HepG2 (cell line): ENCODE measurements at regions not wholly inside any gene's neighbourhood (a gene's known extent, or its start where the extent isn't known, plus 50 kb on each side); places are given as distances from the start of the nearest gene placed in this dataset.

Experiments used
- ATAC-seq: fragments of 200-7000 bp; cut with Tn5 transposase; 3 replicates; pipeline ENCODE4 v1.9.1; 2020; ENCODE audit warnings: mild to moderate bottlenecking, moderate library complexity
- BruUV-seq: library from RNA; stranded (reverse); fragments of 400-500 nt; replicated peaks from 2 replicates; lab custom pipeline; 2021; lab: Mats Ljungman, UMichigan
- CTCF ChIA-PET: fragments of 300-600 bp; formaldehyde crosslinking; extraction: SDS; loops from one replicate; lab custom pipeline; 2021; ENCODE audit warnings: low total read pairs, inconsistent platforms, low intra/inter-chr PET ratio; lab: Yijun Ruan, JAX
- POLR2A ChIA-PET: fragments of 350-600 bp; sonication (Branson Sonifier 250); formaldehyde crosslinking; loops from one replicate; lab custom pipeline; 2020; ENCODE audit warnings: antibody characterized with exemption, inconsistent platforms; lab: Yijun Ruan, JAX
- DNase-seq: peaks from one replicate; pipeline ENCODE4 v3.0.0-alpha.2; 2015; ENCODE audit warnings: low spot score
- FAIRE-seq: peaks from 3 replicates; lab custom pipeline; 2011; peaks lifted over from hg19 to GRCh38; lab: Jason Lieb, UNC
- H2AFZ ChIP-seq: one replicate; pipeline ENCODE4 v1.6.1; 2011; ENCODE audit warnings: low read length, inconsistent platforms
- H3K27ac ChIP-seq: fragments of 300-600 bp; 3 replicates; pipeline ENCODE4 v1.8.0; 2011; ENCODE audit warnings: mixed run types, mild to moderate bottlenecking, mixed read lengths, low read length, inconsistent platforms; ENCODE audit not compliant: insufficient read depth; ENCODE audit errors: extremely low read length
- H3K27me3 ChIP-seq, 2 experiments: fragments of 200-600 bp in 1 of 2; 2 replicates in 1 of 2; 3 replicates in 1 of 2; pipeline versions ENCODE4 v1.6.0 to v1.8.0; 2011; ENCODE audit warnings: low read length in 2 of 2, mild to moderate bottlenecking in 2 of 2, moderate library complexity in 2 of 2, inconsistent platforms in 1 of 2; ENCODE audit not compliant: insufficient read depth in 2 of 2, control insufficient read depth in 1 of 2
- H3K36me3 ChIP-seq, 2 experiments: fragments of 200-600 bp in 1 of 2; replicated peaks in 1 of 2; 2 replicates in 1 of 2; 3 replicates in 1 of 2; pipeline versions ENCODE4 v1.5.1 to v1.8.0; 2011; ENCODE audit warnings: low read length in 2 of 2, inconsistent platforms in 1 of 2; ENCODE audit not compliant: insufficient read depth in 2 of 2, control insufficient read depth in 1 of 2
- H3K4me1 ChIP-seq: 2 replicates; pipeline ENCODE4 v1.5.1; 2012; ENCODE audit warnings: low read length, inconsistent platforms; ENCODE audit not compliant: insufficient read depth
- H3K4me2 ChIP-seq: 2 replicates; pipeline ENCODE4 v1.6.0; 2011; ENCODE audit warnings: low read depth, low read length, inconsistent platforms
- H3K4me3 ChIP-seq, 3 experiments: fragments of 200-600 bp in 1 of 3; sonication (generic), shearing (Covaris generic) in 1 of 3; replicated peaks in 1 of 3; 2 replicates each; pipeline ENCODE4 v1.5.1; 2011 to 2016; ENCODE audit warnings: low read length in 3 of 3, inconsistent platforms in 2 of 3, low read depth in 2 of 3, mild to moderate bottlenecking in 2 of 3, control low read depth in 1 of 3, mixed read lengths in 1 of 3; ENCODE audit not compliant: insufficient read depth in 1 of 3
- H3K79me2 ChIP-seq: one replicate; pipeline ENCODE4 v1.6.1; 2011; ENCODE audit warnings: low read length, inconsistent platforms; ENCODE audit not compliant: insufficient read depth
- H3K9ac ChIP-seq: 2 replicates; pipeline ENCODE4 v1.6.0; 2011; ENCODE audit warnings: mild to moderate bottlenecking, low read depth, low read length, inconsistent platforms; ENCODE audit not compliant: insufficient read depth
- H3K9me3 ChIP-seq: 2 replicates; pipeline ENCODE4 v1.5.1; 2012; ENCODE audit warnings: mild to moderate bottlenecking, low read length
- H4K20me1 ChIP-seq: 2 replicates; pipeline ENCODE4 v1.6.0; 2011; ENCODE audit warnings: inconsistent platforms, mild to moderate bottlenecking, low read length, moderate library complexity; ENCODE audit not compliant: insufficient read depth
- CEBPZ ChIP-seq: IDR thresholded peaks from 2 replicates; pipeline ENCODE4 v1.6.1; 2012; ENCODE audit warnings: low read length, improper control_type of control experiment
- EED ChIP-seq: sonication (generic); formaldehyde crosslinking; IDR thresholded peaks from 2 replicates; pipeline ENCODE4 v1.5.0; 2020; ENCODE audit warnings: mild to moderate bottlenecking, missing genetic modification reagents
- FOXC1 ChIP-seq: sonication (generic); formaldehyde crosslinking; IDR thresholded peaks from 2 replicates; pipeline ENCODE4 v1.8.0; 2022; ENCODE audit warnings: mild to moderate bottlenecking, missing genetic modification reagents, borderline replicate concordance
- HDAC2 ChIP-seq: sonication (generic); formaldehyde crosslinking; IDR thresholded peaks from 2 replicates; pipeline ENCODE4 v1.4.0; 2020; ENCODE audit warnings: missing genetic modification reagents
- HOXA5 ChIP-seq: sonication (generic); formaldehyde crosslinking; IDR thresholded peaks from 2 replicates; pipeline ENCODE4 v1.4.0; 2020; ENCODE audit warnings: missing genetic modification reagents
- HOXA7 ChIP-seq: sonication (generic); formaldehyde crosslinking; IDR thresholded peaks from 2 replicates; pipeline ENCODE4 v1.8.1; 2022; ENCODE audit warnings: mild to moderate bottlenecking, missing genetic modification reagents, moderate library complexity
- NR2F6 ChIP-seq, 2 experiments: IDR thresholded peaks; 2 replicates each; pipeline ENCODE4 v1.6.1; 2016; ENCODE audit warnings: antibody characterized with exemption in 1 of 2, mild to moderate bottlenecking in 1 of 2
- RAD21 ChIP-seq: fragments of 450-650 bp; formaldehyde crosslinking; IDR thresholded peaks from 2 replicates; pipeline ENCODE4 v1.5.0; 2020; ENCODE audit warnings: mild to moderate bottlenecking
- TFAP4 ChIP-seq: sonication (generic); IDR thresholded peaks from 2 replicates; pipeline ENCODE4 v1.6.1; 2016; ENCODE audit warnings: low read depth, borderline replicate concordance
- ZFP41 ChIP-seq: sonication (generic); formaldehyde crosslinking; IDR thresholded peaks from 2 replicates; pipeline ENCODE4 v1.4.0; 2020; ENCODE audit warnings: mild to moderate bottlenecking, missing genetic modification reagents, borderline replicate concordance
- ZNF24 ChIP-seq: fragments of 450-650 bp; IDR thresholded peaks from 2 replicates; pipeline ENCODE4 v1.6.1; 2017; ENCODE audit warnings: antibody characterized with exemption, mild to moderate bottlenecking
- ZNF432 ChIP-seq: sonication (generic); formaldehyde crosslinking; IDR thresholded peaks from 2 replicates; pipeline ENCODE4 v1.5.0; 2020; ENCODE audit warnings: missing genetic modification reagents, mild to moderate bottlenecking, borderline replicate concordance
- ZNF615 ChIP-seq: sonication (generic); formaldehyde crosslinking; IDR thresholded peaks from 2 replicates; pipeline ENCODE4 v1.5.0; 2020; ENCODE audit warnings: mild to moderate bottlenecking, missing genetic modification reagents, borderline replicate concordance
- ZNF768 ChIP-seq: sonication (generic); formaldehyde crosslinking; IDR thresholded peaks from 2 replicates; pipeline ENCODE4 v1.4.0; 2020; ENCODE audit warnings: missing genetic modification reagents
- WGBS: methylation state at CpG from one replicate; pipeline ENCODE4 v1.1.6; 2017; ENCODE audit warnings: low lambda C conversion rate; 5-methylcytosine and 5-hydroxymethylcytosine counted together
- in situ Hi-C: cut with HindIII; loops from 2 replicates; pipeline ENCODE4 v1.10.0; 2017; ENCODE audit warnings: low pct_unique_long_range_greater_than_20kb; ENCODE audit not compliant: extremely low pct_ligation_motif_present
- intact Hi-C: fragments of 100-400 bp; cut with micrococcal nuclease; formaldehyde crosslinking; loops from one replicate; pipeline ENCODE4 v1.10.0; 2022; ENCODE audit not compliant: unreplicated experiment

GRCh38 chr19:28436320-28436719 is 776.6 kb downstream of the UQCRFS1 start:
- TF ChIP-seq RAD21 = no peak
- TF ChIP-seq HOXA7 (CRISPR knock-in tag) = no peak
- no TSS peak for BruUV-seq
- no peak overlapping the region for H3K4me3 ChIP-seq
- H2AFZ ChIP-seq = no peak overlapping the region
- no peaks in the 10 kb centered on the region for H3K4me1 ChIP-seq
- FAIRE-seq (no peak), ATAC-seq (no peak), DNase-seq (no peak)
- H4K20me1 ChIP-seq = no peaks in the 10 kb centered on the region
- no peak overlapping the region for H3K4me2 ChIP-seq
- WGBS = 73% methylated on average over 4 of the region's 4 CpGs
- H3K79me2 ChIP-seq = no peaks in the 10 kb centered on the region
- in situ Hi-C loops = no loop called here
- no peaks in the 10 kb centered on the region for H3K36me3 ChIP-seq
- ChIA-PET CTCF (no interaction called here), POLR2A (no interaction called here)
- H3K27ac ChIP-seq = no peak overlapping the region
- intact Hi-C loops = no loop called here
- H3K27me3 ChIP-seq = no peaks in the 10 kb centered on the region
- H3K9ac ChIP-seq = no peak overlapping the region
- H3K9me3 ChIP-seq = peaks cover 58% of the 10 kb centered on the region

GRCh38 chr19:28435551-28436271 is 777.2 kb downstream of the UQCRFS1 start:
- no peaks in the 10 kb centered on the region for H3K79me2 ChIP-seq
- no peaks in the 10 kb centered on the region for H4K20me1 ChIP-seq
- no TSS peak for BruUV-seq
- POLR2A ChIA-PET = no interaction called here
- in situ Hi-C loops = no loop called here
- DNase-seq (no peak), FAIRE-seq (no peak), ATAC-seq (no peak)
- CTCF ChIA-PET = no interaction called here
- no peaks in the 10 kb centered on the region for H3K4me1 ChIP-seq
- H3K27me3 ChIP-seq = no peaks in the 10 kb centered on the region
- H3K36me3 ChIP-seq = no peaks in the 10 kb centered on the region
- H3K27ac ChIP-seq = no peak overlapping the region
- H3K4me3 ChIP-seq = no peak overlapping the region
- no peak overlapping the region for H3K9ac ChIP-seq
- no peak for TF ChIP-seq ZFP41 (CRISPR knock-in tag)
- no peak for TF ChIP-seq HOXA5 (CRISPR knock-in tag)
- TF ChIP-seq CEBPZ = no peak
- TF ChIP-seq FOXC1 (CRISPR knock-in tag) = no peak
- TF ChIP-seq TFAP4 = no peak
- no peak for TF ChIP-seq HDAC2 (CRISPR knock-in tag)
- no peak for TF ChIP-seq ZNF432
- no peak for TF ChIP-seq ZNF615 (CRISPR knock-in tag)
- TF ChIP-seq NR2F6 (IDR thresholded peaks at IDR 0.05) = no peak
- TF ChIP-seq NR2F6 (CRISPR knock-in tag; IDR thresholded peaks at IDR 0.05) = no peak
- no peak for TF ChIP-seq ZNF24
- no peak for TF ChIP-seq EED (CRISPR knock-in tag)
- TF ChIP-seq ZNF768 (CRISPR knock-in tag) = no peak
- H3K4me2 ChIP-seq = no peak overlapping the region
- intact Hi-C loops = no loop called here
- no peak overlapping the region for H2AFZ ChIP-seq
- peaks cover 59% of the 10 kb centered on the region for H3K9me3 ChIP-seq
- 25% methylated on average over 8 of the region's 8 CpGs for WGBS
